Progenitor cell of endocrine pancreas (in vitro differentiated cells): ENCODE measurements at regions not wholly inside any gene's neighbourhood (a gene's known extent, or its start where the extent isn't known, plus 50 kb on each side); places are given as distances from the start of the nearest gene placed in this dataset.
"Not testable (repeated sequence)": the region's sequence is repeated elsewhere in the genome, so short reads cannot be mapped to it uniquely, and the experiment has no call there.

Source experiments
- DNase-seq: peaks from one replicate; pipeline ENCODE4 v3.0.0; 2021; ENCODE audit warnings: low spot score; ENCODE audit not compliant: unreplicated experiment
- H3K27ac Mint-ChIP-seq: 2 replicates; pipeline ENCODE4 v1.8.0; 2021; ENCODE audit warnings: mild to moderate bottlenecking, moderate library complexity, mixed read lengths
- H3K27me3 Mint-ChIP-seq: 2 replicates; pipeline ENCODE4 v1.8.0; 2021; ENCODE audit warnings: mixed read lengths
- H3K36me3 Mint-ChIP-seq: 2 replicates; pipeline ENCODE4 v1.8.0; 2022; ENCODE audit warnings: mixed read lengths; ENCODE audit not compliant: insufficient read depth
- H3K4me1 Mint-ChIP-seq: 2 replicates; pipeline ENCODE4 v1.8.0; 2021; ENCODE audit warnings: low read depth, mixed read lengths
- H3K4me3 Mint-ChIP-seq: 2 replicates; pipeline ENCODE4 v1.8.0; 2021; ENCODE audit warnings: low read depth, mild to moderate bottlenecking, moderate library complexity, mixed read lengths
- H3K9me3 Mint-ChIP-seq: 2 replicates; pipeline ENCODE4 v1.8.0; 2021; ENCODE audit warnings: low read depth, mixed read lengths
- CTCF ChIP-seq: fragments of 200-600 bp; sonication (generic); IDR thresholded peaks from one replicate; pipeline ENCODE4 v1.5.0; 2021; ENCODE audit warnings: antibody characterized with exemption, mild to moderate bottlenecking; ENCODE audit not compliant: unreplicated experiment

DNA sequence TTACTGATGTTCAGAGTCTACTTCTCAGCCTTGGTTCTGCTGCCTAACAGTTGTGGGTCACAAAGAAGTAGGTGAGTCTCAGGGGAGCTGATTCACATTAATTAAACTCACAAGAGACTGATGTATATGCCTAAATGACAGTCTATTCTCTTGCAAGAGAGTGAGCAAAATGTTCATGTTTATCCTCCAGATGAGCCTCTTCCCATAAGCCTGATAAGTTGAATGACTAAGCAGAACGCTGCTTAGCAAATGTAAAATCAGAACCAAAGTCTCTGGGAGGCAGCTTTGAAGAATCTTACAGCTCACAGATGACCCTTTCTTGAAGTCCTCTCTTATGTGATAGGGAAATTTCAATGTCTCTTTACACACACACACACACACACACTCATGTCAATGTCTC is 1092.2 kb downstream of the TYW1 start:
- Mint-ChIP-seq H3K4me1 (no peaks in the 10 kb centered on the region), H3K4me3 (no peak overlapping the region), H3K27ac (no peak overlapping the region), H3K9me3 (peaks cover 2% of the 10 kb centered on the region), H3K27me3 (no peaks in the 10 kb centered on the region), H3K36me3 (peaks cover 2% of the 10 kb centered on the region)
- no peak for TF ChIP-seq CTCF
- DNase-seq = no peak

DNA sequence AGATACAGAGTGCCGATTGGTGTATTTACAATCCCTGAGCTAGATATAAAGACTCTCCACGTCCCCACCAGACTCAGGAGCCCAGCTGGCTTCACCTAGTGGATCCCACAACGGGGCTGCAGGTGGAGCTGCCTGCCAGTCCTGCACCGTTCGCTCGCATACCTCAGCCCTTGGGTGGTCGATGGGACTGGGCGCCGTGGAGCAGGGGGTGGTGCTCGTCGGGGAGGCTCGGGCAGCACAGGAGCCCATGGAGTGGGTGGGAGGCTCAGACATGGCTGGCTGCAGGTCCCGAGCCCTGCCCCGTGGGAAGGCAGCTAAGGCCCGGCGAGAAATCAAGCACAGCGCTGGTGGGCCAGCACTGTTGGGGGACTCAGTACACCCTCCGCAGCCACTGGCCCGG is 1093.6 kb downstream of the TYW1 start:
- H3K27me3 Mint-ChIP-seq, H3K4me1 Mint-ChIP-seq, H3K36me3 Mint-ChIP-seq, DNase-seq, H3K27ac Mint-ChIP-seq, H3K9me3 Mint-ChIP-seq, H3K4me3 Mint-ChIP-seq: not testable (repeated sequence)

- Mint-ChIP-seq H3K36me3 (no peaks in the 10 kb centered on the region), H3K9me3 (no peaks in the 10 kb centered on the region), H3K4me3 (no peak overlapping the region), H3K27ac (no peak overlapping the region), H3K27me3 (peaks cover 8% of the 10 kb centered on the region), H3K4me1 (no peaks in the 10 kb centered on the region)
- no peak for DNase-seq
- no peak for TF ChIP-seq CTCF
Measured at GRCh38 chr7:68103319-68103718, 1106.7 kb downstream of the TYW1 start.

DNA sequence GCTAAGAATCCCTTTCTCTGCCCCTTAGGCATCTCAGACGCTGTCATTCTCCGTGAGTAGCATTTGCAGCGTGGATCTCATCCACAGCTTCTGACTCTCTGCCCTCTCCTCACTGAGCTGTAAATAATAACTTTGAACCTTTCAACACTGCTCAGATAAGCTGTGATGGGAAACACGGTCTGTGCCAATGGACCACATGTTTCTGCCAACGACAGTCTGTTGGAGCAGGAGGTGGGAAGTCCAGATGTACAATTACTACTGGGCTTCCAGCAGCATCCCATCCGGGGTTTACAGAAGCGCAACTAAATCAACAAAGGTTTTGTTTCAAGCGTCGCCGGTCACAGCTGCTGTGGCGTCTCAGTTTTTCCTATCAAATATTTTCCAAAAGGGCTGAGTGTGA is 1110.6 kb downstream of the TYW1 start:
- H3K36me3 Mint-ChIP-seq = no peaks in the 10 kb centered on the region
- H3K4me3 Mint-ChIP-seq = no peak overlapping the region
- peaks cover 11% of the 10 kb centered on the region for H3K27me3 Mint-ChIP-seq
- no peak overlapping the region for H3K27ac Mint-ChIP-seq
- no peaks in the 10 kb centered on the region for H3K9me3 Mint-ChIP-seq
- no peak for DNase-seq
- TF ChIP-seq CTCF = no peak
- no peaks in the 10 kb centered on the region for H3K4me1 Mint-ChIP-seq

DNA sequence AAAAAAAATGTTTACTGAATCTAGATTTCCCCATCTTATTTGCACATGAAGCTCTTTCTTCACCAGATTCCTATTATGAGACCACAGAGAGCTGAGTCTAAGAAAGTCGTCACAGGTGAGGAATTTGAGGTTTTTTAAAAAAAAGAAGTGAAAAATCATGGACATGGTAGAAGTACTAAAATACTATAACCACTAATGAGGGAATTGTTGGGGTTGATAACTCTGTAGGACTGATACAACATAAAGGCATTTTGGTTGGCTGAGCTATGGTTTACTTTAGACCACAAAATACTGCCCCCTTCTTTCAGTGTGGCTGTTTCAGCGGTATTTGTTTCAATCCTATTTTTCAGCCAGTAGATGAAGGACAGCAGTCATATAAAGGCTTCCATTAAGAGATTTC is 1111.3 kb downstream of the TYW1 start:
- TF ChIP-seq CTCF = no peak
- Mint-ChIP-seq H3K36me3 (no peaks in the 10 kb centered on the region), H3K4me3 (no peak overlapping the region), H3K27me3 (peaks cover 14% of the 10 kb centered on the region), H3K27ac (no peak overlapping the region), H3K9me3 (no peaks in the 10 kb centered on the region), H3K4me1 (no peaks in the 10 kb centered on the region)
- DNase-seq = no peak

DNA sequence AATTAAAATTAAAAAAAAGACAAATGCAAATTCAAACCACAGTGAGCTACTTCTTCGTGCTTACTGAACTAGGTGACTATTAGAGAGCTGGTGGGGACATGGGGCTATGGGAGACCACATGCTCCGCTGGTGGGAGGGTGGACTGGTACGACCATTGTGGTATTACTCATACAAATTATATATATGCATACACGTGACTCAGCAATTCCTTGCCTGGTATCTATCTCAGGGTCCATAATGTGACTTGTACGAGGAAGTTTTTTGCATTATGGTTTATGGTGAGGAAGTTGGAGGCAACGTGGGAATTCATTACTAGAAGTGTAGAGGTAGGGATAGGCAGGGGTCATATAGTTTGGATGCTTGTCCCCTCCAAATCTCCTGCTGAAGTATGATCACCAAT is 1112.7 kb downstream of the TYW1 start:
- no peak for TF ChIP-seq CTCF
- Mint-ChIP-seq H3K27ac (no peak overlapping the region), H3K27me3 (peaks cover 8% of the 10 kb centered on the region), H3K4me3 (no peak overlapping the region), H3K4me1 (no peaks in the 10 kb centered on the region), H3K36me3 (no peaks in the 10 kb centered on the region), H3K9me3 (no peaks in the 10 kb centered on the region)
- DNase-seq = no peak
